H1 (cell line): ENCODE measurements at regions not wholly inside any gene's neighbourhood (a gene's known extent, or its start where the extent isn't known, plus 50 kb on each side); places are given as distances from the start of the nearest gene placed in this dataset.

ENCODE experiments used
- CTCF ChIA-PET: fragments of 300-600 bp; sonication (Branson Sonifier 250); formaldehyde crosslinking; loops from one replicate; lab custom pipeline; 2021; ENCODE audit not compliant: partially characterized antibody; lab: Charles Lee
- POLR2A ChIA-PET: fragments of 300-600 bp; sonication (Branson Sonifier 250); formaldehyde crosslinking; loops from one replicate; lab custom pipeline; 2021; ENCODE audit warnings: inconsistent platforms; ENCODE audit not compliant: partially characterized antibody; lab: Charles Lee
- DNase-seq, 2 experiments: peaks; one replicate each; pipeline versions ENCODE4 v3.0.0 to v3.0.0-alpha.2; 2010 to 2022; ENCODE audit warnings: low spot score in 2 of 2, low read depth in 1 of 2, mixed read lengths in 1 of 2
- FAIRE-seq: peaks from 2 replicates; lab custom pipeline; 2011; peaks lifted over from hg19 to GRCh38; lab: Jason Lieb, UNC
- H2AFZ ChIP-seq: 2 replicates; pipeline ENCODE4 v1.8.1; 2012; ENCODE audit warnings: low read length, inconsistent platforms
- H2AK5ac ChIP-seq: 2 replicates; pipeline ENCODE4 v1.6.1; 2013; ENCODE audit warnings: low read depth, low read length
- H2BK120ac ChIP-seq: replicated peaks from 2 replicates; pipeline ENCODE3; 2013; ENCODE audit warnings: low read depth, low read length, inconsistent platforms
- H2BK12ac ChIP-seq: 2 replicates; pipeline ENCODE4 v1.6.1; 2013; ENCODE audit warnings: low read depth, low read length
- H2BK15ac ChIP-seq: 2 replicates; pipeline ENCODE4 v1.6.1; 2013; ENCODE audit warnings: low read length
- H2BK20ac ChIP-seq: 2 replicates; pipeline ENCODE4 v1.6.1; 2013; ENCODE audit warnings: low read length
- H2BK5ac ChIP-seq: 2 replicates; pipeline ENCODE4 v1.6.1; 2013; ENCODE audit warnings: low read depth, low read length
- H3K14ac ChIP-seq: 2 replicates; pipeline ENCODE4 v1.6.1; 2013; ENCODE audit warnings: inconsistent platforms; ENCODE audit not compliant: insufficient read length
- H3K18ac ChIP-seq: 2 replicates; pipeline ENCODE4 v1.6.1; 2013; ENCODE audit warnings: low read length; ENCODE audit errors: extremely low read depth
- H3K23ac ChIP-seq: 2 replicates; pipeline ENCODE4 v1.6.1; 2013; ENCODE audit warnings: inconsistent platforms; ENCODE audit not compliant: insufficient read length
- H3K23me2 ChIP-seq: 2 replicates; pipeline ENCODE4 v1.6.1; 2013; ENCODE audit warnings: low read depth, low read length
- H3K27ac ChIP-seq: 2 replicates; pipeline ENCODE4 v1.6.1; 2011; ENCODE audit warnings: low read depth, low read length, inconsistent platforms
- H3K27me3 ChIP-seq, 4 experiments: replicated peaks in 1 of 4; 1 replicate in 1 of 4; 2 replicates in 3 of 4; pipeline versions ENCODE4 v1.6.1 to v1.8.1; 2011 to 2013; ENCODE audit warnings: low read length in 3 of 4, mild to moderate bottlenecking in 3 of 4, inconsistent platforms in 2 of 4, mixed read lengths in 2 of 4, moderate library complexity in 1 of 4; ENCODE audit not compliant: control insufficient read depth in 3 of 4, insufficient read depth in 3 of 4; ENCODE audit errors: extremely low read depth in 1 of 4
- H3K36me3 ChIP-seq, 4 experiments: 2 replicates each; pipeline versions ENCODE4 v1.6.1 to v1.8.1; 2011 to 2013; ENCODE audit warnings: mild to moderate bottlenecking in 4 of 4, low read length in 3 of 4, moderate library complexity in 2 of 4, control low read depth in 1 of 4, inconsistent platforms in 1 of 4; ENCODE audit not compliant: insufficient read depth in 4 of 4, control insufficient read depth in 2 of 4
- H3K4ac ChIP-seq: replicated peaks from 2 replicates; pipeline ENCODE3; 2013; ENCODE audit warnings: low read length, low read depth, mixed read lengths, inconsistent platforms; ENCODE audit not compliant: insufficient read length
- H3K4me1 ChIP-seq, 4 experiments: replicated peaks in 1 of 4; 1 replicate in 1 of 4; 2 replicates in 3 of 4; pipeline versions ENCODE4 v1.6.1 to v1.8.1; 2011 to 2013; ENCODE audit warnings: low read length in 3 of 4, inconsistent platforms in 2 of 4, mixed read lengths in 1 of 4; ENCODE audit not compliant: insufficient read depth in 4 of 4, control insufficient read depth in 3 of 4
- H3K4me2 ChIP-seq, 2 experiments: 2 replicates each; pipeline versions ENCODE4 v1.6.1 to v1.8.1; 2011 to 2013; ENCODE audit warnings: low read depth in 2 of 2, low read length in 2 of 2, control low read depth in 1 of 2, inconsistent platforms in 1 of 2, mild to moderate bottlenecking in 1 of 2; ENCODE audit not compliant: insufficient read depth in 1 of 2
- H3K4me3 ChIP-seq, 4 experiments: fragments of 200-600, 300-600 bp in 1 of 4; sonication (generic), shearing (Covaris generic), sonication (Bioruptor Twin) in 1 of 4; 2 replicates each; pipeline versions ENCODE4 v1.5.1 to v1.8.1; 2011 to 2016; ENCODE audit warnings: low read length in 4 of 4, low read depth in 3 of 4, control low read depth in 2 of 4, inconsistent platforms in 2 of 4, mild to moderate bottlenecking in 2 of 4, mixed read lengths in 1 of 4, moderate library complexity in 1 of 4; ENCODE audit not compliant: insufficient read depth in 2 of 4; ENCODE audit errors: extremely low read depth in 1 of 4
- H3K56ac ChIP-seq: replicated peaks from 2 replicates; pipeline ENCODE3; 2013; ENCODE audit warnings: low read depth, mild to moderate bottlenecking, mixed read lengths, low read length, inconsistent platforms; ENCODE audit not compliant: insufficient read length
- H3K79me1 ChIP-seq: 2 replicates; pipeline ENCODE4 v1.6.1; 2013; ENCODE audit warnings: low read depth, low read length, control low read depth
- H3K79me2 ChIP-seq, 2 experiments: 2 replicates each; pipeline versions ENCODE4 v1.6.1 to v1.8.1; 2012 to 2013; ENCODE audit warnings: low read length in 2 of 2, mild to moderate bottlenecking in 2 of 2, inconsistent platforms in 1 of 2; ENCODE audit not compliant: insufficient read depth in 2 of 2, control insufficient read depth in 1 of 2
- H3K9ac ChIP-seq, 4 experiments: replicated peaks in 1 of 4; 1 replicate in 1 of 4; 2 replicates in 3 of 4; pipeline versions ENCODE4 v1.6.1 to v1.8.1; 2011 to 2013; ENCODE audit warnings: low read depth in 3 of 4, low read length in 3 of 4, control low read depth in 2 of 4, mild to moderate bottlenecking in 2 of 4, moderate library complexity in 2 of 4, inconsistent platforms in 1 of 4; ENCODE audit errors: extremely low read depth in 1 of 4
- H3K9me3 ChIP-seq, 2 experiments: 2 replicates each; pipeline versions ENCODE4 v1.6.1 to v1.8.1; 2012 to 2013; ENCODE audit warnings: mild to moderate bottlenecking in 2 of 2, moderate library complexity in 2 of 2, control low read depth in 1 of 2, inconsistent platforms in 1 of 2, low read depth in 1 of 2, low read length in 1 of 2, mixed read lengths in 1 of 2; ENCODE audit not compliant: insufficient read depth in 2 of 2
- H4K20me1 ChIP-seq, 2 experiments: replicated peaks in 1 of 2; 2 replicates each; pipeline versions ENCODE3 to v1.8.1; 2011 to 2013; ENCODE audit warnings: inconsistent platforms in 2 of 2, low read length in 2 of 2, mild to moderate bottlenecking in 1 of 2; ENCODE audit not compliant: insufficient read depth in 2 of 2, control insufficient read depth in 1 of 2
- H4K5ac ChIP-seq: 2 replicates; pipeline ENCODE4 v1.6.1; 2013; ENCODE audit warnings: low read length, low read depth, mixed read lengths, inconsistent platforms; ENCODE audit not compliant: insufficient read length
- H4K8ac ChIP-seq: 2 replicates; pipeline ENCODE4 v1.8.0; 2013; ENCODE audit warnings: mild to moderate bottlenecking, moderate library complexity, low read length, inconsistent platforms; ENCODE audit not compliant: insufficient read depth; ENCODE audit errors: extremely low read depth
- H4K91ac ChIP-seq: replicated peaks from 2 replicates; pipeline ENCODE3; 2013; ENCODE audit warnings: low read length, mixed read lengths, inconsistent platforms; ENCODE audit not compliant: insufficient read length
- ASH2L ChIP-seq: fragments of 200-600, 300-600 bp; sonication (generic); IDR thresholded peaks from one replicate; pipeline ENCODE4 v1.7.1; 2017; ENCODE audit warnings: low read length
- EP300 ChIP-seq, 2 experiments: IDR thresholded peaks; 1 replicate in 1 of 2; 2 replicates in 1 of 2; pipeline ENCODE4 v1.6.1; 2011 to 2012; ENCODE audit warnings: low read depth in 2 of 2, low read length in 2 of 2, mild to moderate bottlenecking in 2 of 2, borderline replicate concordance in 1 of 2, inconsistent platforms in 1 of 2, moderate library complexity in 1 of 2
- EZH2 ChIP-seq: fragments of 200-600 bp; sonication (generic); IDR thresholded peaks from 2 replicates; pipeline ENCODE4 v1.7.1; 2012; ENCODE audit warnings: low read depth, mild to moderate bottlenecking, moderate library complexity, low read length, inconsistent platforms; ENCODE audit not compliant: severe bottlenecking
- HDAC2 ChIP-seq, 2 experiments: fragments of 300-600 bp in 1 of 2; sonication (generic) in 1 of 2; IDR thresholded peaks; 2 replicates each; pipeline ENCODE4 v1.6.1; 2011 to 2012; ENCODE audit warnings: low read depth in 2 of 2, low read length in 2 of 2, mild to moderate bottlenecking in 2 of 2, moderate library complexity in 2 of 2, borderline replicate concordance in 1 of 2, inconsistent platforms in 1 of 2
- POU5F1 ChIP-seq: IDR thresholded peaks from 2 replicates; pipeline ENCODE4 v1.6.1; 2011; ENCODE audit warnings: low read depth, mild to moderate bottlenecking, low read length, moderate library complexity
- RAD21 ChIP-seq, 2 experiments: IDR thresholded peaks in 1 of 2; conservative IDR thresholded peaks in 1 of 2; 2 replicates each; pipeline ENCODE4 v1.6.1; 2011; ENCODE audit warnings: low read depth in 2 of 2, low read length in 2 of 2, improper control_type of control experiment in 1 of 2, inconsistent platforms in 1 of 2, mild to moderate bottlenecking in 1 of 2, moderate library complexity in 1 of 2
- RBBP5 ChIP-seq: IDR thresholded peaks from 2 replicates; pipeline ENCODE4 v1.7.1; 2012; ENCODE audit warnings: low read depth, mild to moderate bottlenecking, inconsistent platforms, low read length, moderate library complexity, borderline replicate concordance
- SAP30 ChIP-seq: fragments of 300-600 bp; sonication (generic); IDR thresholded peaks from 2 replicates; pipeline ENCODE4 v1.7.1; 2012; ENCODE audit warnings: low read length, moderate library complexity, mild to moderate bottlenecking, inconsistent platforms; ENCODE audit not compliant: insufficient read depth, insufficient replicate concordance
- SUZ12 ChIP-seq: fragments of 200-600 bp; sonication (generic); IDR thresholded peaks from 2 replicates; pipeline ENCODE4 v1.6.1; 2012; ENCODE audit warnings: mild to moderate bottlenecking, inconsistent platforms, low read length, moderate library complexity, mixed read lengths
- YY1 ChIP-seq: IDR thresholded peaks from 2 replicates; pipeline ENCODE4 v1.6.1; 2011; ENCODE audit warnings: low read depth, mild to moderate bottlenecking, low read length
- WGBS, 2 experiments: shearing (Covaris generic) in 1 of 2; methylation state at CpG; one replicate each; pipeline versions ENCODE4 v1.1.6 to v1.1.7; 2013 to 2015; ENCODE audit warnings: low lambda C conversion rate in 2 of 2, mixed read lengths in 2 of 2, inconsistent platforms in 1 of 2, low coverage in 1 of 2, missing lambda C conversion rate in 1 of 2; ENCODE audit not compliant: insufficient replicate concordance in 2 of 2, insufficient coverage in 1 of 2, insufficient read length in 1 of 2; ENCODE audit errors: extremely low coverage in 1 of 2, missing lambda C conversion rate in 1 of 2; 5-methylcytosine and 5-hydroxymethylcytosine counted together

DNA sequence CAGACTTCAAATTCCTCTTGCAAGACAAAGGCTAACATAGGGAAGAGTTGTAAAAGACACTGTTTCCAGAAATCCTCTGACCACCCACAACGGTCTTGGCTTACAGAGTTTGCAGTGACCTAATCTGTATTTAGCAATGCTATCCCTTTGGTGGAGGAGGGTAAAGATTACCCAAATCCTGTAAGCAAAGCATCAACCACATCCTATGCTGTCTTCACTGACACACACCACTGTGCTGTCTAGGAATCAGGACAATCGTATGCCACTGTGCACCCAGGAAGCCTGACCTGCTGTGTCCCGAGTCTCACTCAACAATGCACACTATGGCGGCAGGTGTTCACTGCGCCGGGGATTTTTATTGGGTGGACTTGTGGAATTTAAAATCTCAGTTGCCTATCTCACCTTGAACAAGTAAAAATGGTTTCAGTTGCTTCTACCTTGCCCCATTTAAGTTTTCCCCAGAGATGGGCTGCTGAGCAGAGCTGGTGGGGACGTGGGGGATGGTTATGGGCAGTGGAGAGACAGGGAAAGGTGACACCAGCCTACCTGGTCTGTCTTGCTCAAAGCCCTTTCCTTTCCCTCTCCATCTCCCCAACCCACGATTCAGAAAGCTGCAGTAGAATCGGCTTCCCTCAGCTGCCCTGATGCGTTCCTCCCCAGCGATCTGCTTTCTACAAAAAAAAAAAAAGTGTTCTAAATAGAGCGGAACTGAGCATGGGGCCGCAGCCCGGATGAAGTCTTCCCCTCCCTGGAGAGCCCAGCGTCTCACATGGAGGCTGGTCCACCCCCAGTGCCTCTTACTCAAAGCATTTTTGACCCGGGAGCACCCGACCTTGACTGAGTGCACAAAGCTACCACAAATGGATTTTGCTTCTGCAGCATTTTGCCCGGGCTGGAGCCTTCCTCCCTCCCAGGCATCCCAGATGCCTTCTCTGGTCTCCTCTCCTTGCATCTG, 271.5 kb downstream of the SOX9 start:
- Histone ChIP-seq H3K27me3 (peaks cover 0 to 7% (median 1%) of the 10 kb centered on the region in 4 experiments; a peak in 3 of 7 replicates), H4K20me1 (no peaks in the 10 kb centered on the region), H3K23ac (no peak overlapping the region), H3K4me3 (no peak overlapping the region), H2AFZ (no peak overlapping the region), H2BK5ac (no peak overlapping the region), H3K27ac (no peak overlapping the region), H2AK5ac (no peak overlapping the region), H3K4ac (no peak overlapping the region), H2BK15ac (no peak overlapping the region), H3K79me1 (no peaks in the 10 kb centered on the region), H2BK20ac (no peak overlapping the region), H3K9ac (no peak overlapping the region), H3K14ac (no peak overlapping the region), H2BK120ac (no peak overlapping the region), H4K8ac (no peak overlapping the region), H4K5ac (no peak overlapping the region), H4K91ac (no peak overlapping the region), H3K56ac (no peak overlapping the region), H3K4me1 (peaks cover 0 to 9% (median 4%) of the 10 kb centered on the region in 4 experiments; a peak in 5 of 7 replicates), H3K4me2 (no peak overlapping the region), H3K36me3 (no peaks in the 10 kb centered on the region), H3K79me2 (no peaks in the 10 kb centered on the region), H2BK12ac (no peak overlapping the region), H3K18ac (no peak overlapping the region), H3K9me3 (no peaks in the 10 kb centered on the region), H3K23me2 (0 out of 2 replicates have a peak, but pooled peaks cover 2% of the 10 kb centered on the region)
- WGBS, 2 experiments = 86% methylated on average over 18 of the region's 18 CpGs; no CpG with 5 or more reads in 1 of the 2 experiments
- DNase-seq (no peak), FAIRE-seq (no peak)
- ChIA-PET CTCF (interaction anchor here (0.8 to 1.7 kb wide), 5 partner anchors 16 to 250 kb away, joined by 3 to 6 read pairs (median 4); no protein-coding TSS in a partner anchor), POLR2A (no interaction called here)
- TF ChIP-seq HDAC2 (IDR thresholded peaks at IDR 0.05; ENCODE audit: borderline replicate concordance in 1 of 2, low read depth in 2 of 2, low read length in 2 of 2) (no peak), ASH2L (no peak), EZH2 (no peak), SUZ12 (no peak), YY1 (no peak), SAP30 (no peak), RAD21 (IDR thresholded peaks at IDR 0.05 in 1 of 2, conservative IDR thresholded peaks at IDR 0.05 in 1 of 2; ENCODE audit: low read depth in 2 of 2, low read length in 2 of 2) (no peak), EP300 (IDR thresholded peaks at IDR 0.05; ENCODE audit: borderline replicate concordance in 1 of 2, low read depth in 2 of 2, low read length in 2 of 2) (no peak), RBBP5 (no peak), POU5F1 (no peak)
